ELR (cell line): ENCODE measurements at regions not wholly inside any gene's neighbourhood (a gene's known extent, or its start where the extent isn't known, plus 50 kb on each side); places are given as distances from the start of the nearest gene placed in this dataset.
"Not testable (repeated sequence)": the region's sequence is repeated elsewhere in the genome, so short reads cannot be mapped to it uniquely, and the experiment has no call there.

Experiments used
- DNase-seq: peaks from one replicate; pipeline ENCODE4 v3.0.0-alpha.2; 2015; ENCODE audit warnings: low read depth

- not testable (repeated sequence) for DNase-seq
These were observed 473.3 kb downstream of the TFEC start for GRCh38 chr7:115557296-115557695.

GRCh38 chr7:115552766-115553165 is 477.8 kb downstream of the TFEC start:
- DNase-seq: no peak

DNA sequence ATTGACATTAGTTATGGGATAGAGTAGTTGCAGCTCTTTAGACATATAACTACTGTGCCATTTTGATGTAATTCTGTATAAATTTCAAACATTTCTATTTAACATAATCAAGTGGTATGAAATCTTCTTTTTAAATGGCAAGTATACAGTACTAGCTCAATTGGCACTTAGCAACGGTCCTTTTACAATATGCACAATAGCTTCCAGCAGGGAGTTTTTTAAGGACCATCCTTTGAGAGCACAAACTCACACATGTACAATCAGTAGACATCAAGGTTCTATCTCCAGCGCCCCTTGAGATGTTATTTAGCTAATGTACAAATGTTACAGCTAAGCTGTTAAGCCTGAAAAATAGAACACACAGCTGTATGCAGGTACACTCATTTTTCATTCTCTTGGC is 480.7 kb downstream of the TFEC start:
- no peak for DNase-seq

DNA sequence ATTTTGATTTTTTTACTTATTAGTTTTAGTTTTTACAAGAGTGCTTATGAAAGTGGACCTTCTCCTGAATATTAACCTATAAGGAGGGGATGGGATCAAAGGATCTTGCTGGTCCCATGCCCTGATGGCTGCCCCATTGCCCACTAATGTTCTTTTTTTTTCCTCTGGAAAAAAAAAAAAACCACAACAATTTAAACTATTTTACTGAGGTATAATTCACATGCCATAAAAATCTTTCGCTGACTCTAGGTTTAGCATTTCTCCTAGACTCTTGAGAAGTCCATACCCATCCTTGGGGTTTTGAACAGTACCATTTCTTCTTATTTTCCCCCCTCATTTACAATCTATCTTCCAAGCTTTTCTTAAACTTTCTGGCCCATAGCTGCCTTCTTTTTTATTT is 481.8 kb downstream of the TFEC start:
- peak; percentile 11 for DNase-seq

GRCh38 chr7:115546790-115547189 is 483.8 kb downstream of the TFEC start:
- peak; percentile 37 for DNase-seq

- peak; percentile 35 for DNase-seq
These were observed 496.8 kb downstream of the TFEC start for GRCh38 chr7:115533785-115534184.

GRCh38 chr7:115526278-115526677 is 504.3 kb downstream of the TFEC start:
- DNase-seq: no peak

GRCh38 chr7:115522174-115522573 is 508.4 kb downstream of the TFEC start:
- DNase-seq: no peak

DNA sequence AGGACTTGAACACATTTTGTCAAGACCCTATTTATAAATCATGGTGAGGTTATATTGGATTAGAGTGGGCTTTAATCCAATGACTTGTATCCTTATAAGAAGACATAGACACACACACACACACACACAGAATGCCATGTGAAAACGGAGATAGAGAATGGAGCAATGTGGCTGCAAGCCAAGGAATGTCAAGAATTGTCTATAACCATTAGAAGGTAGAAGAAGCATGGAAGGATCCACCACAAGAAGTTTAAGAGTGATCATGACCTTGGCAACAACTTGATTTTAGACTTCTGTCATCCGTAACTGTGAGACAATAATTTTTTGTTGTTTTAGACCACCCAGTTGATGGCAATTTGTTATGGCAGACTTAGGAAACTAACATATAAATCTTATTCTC is 514.2 kb downstream of the TFEC start:
- no peak for DNase-seq

DNA sequence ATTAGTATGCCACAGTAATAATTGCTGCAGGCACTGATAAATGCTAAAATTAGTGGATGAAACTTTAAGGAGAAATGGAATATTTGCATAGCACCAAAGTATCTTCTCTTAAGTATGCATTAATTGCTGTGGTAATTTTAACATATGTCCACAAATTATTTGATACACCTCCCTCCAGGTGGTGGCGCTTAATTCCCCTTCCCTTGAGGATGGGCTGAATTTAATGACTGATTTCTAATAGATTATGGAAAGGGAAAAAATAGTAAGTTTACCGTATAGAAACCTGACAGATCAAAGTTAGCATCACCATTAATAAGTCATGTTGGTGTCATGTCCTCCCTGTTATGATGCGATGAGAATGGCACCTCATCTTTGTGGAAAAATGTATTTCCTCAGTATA is 519.2 kb downstream of the TFEC start:
- DNase-seq: peak; percentile 8

- no peak for DNase-seq
These were observed 525.4 kb downstream of the TFEC start for GRCh38 chr7:115505136-115505535.

GRCh38 chr7:115499956-115500355 is 530.6 kb downstream of the TFEC start:
- no peak for DNase-seq

GRCh38 chr7:115496006-115496405 is 534.6 kb downstream of the TFEC start:
- DNase-seq: no peak

DNA sequence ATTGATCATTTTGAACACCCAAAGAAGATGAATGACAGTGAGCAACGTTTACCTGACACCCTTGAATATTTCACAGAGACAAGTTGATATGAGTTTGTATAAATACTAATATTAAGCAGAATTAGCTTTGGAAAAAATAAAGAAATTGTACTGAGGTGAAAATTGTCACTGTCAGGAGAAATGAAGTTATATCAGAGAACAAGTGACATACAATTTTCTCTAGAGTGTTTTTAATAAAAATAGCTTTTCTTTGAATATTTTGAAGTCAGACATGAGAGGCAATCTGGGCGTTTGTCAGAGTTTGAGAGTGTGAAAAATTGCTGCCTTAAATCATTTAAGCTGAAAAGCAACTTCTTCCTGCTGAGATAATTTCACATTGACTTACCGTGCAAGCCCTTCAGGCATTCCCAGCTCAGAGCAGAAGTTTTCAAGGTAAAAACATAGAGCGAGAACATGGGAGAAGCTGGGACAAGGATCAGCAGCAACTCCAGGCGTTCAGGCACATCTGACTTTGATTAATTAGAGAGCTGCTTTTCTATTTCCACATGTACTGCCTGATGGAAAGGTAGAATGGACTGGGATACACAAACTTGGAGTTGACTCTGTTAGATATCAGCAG is 535.9 kb downstream of the TFEC start:
- no peak for DNase-seq

- DNase-seq: no peak
These were observed 537.2 kb downstream of the TFEC start for GRCh38 chr7:115493381-115493780.

DNA sequence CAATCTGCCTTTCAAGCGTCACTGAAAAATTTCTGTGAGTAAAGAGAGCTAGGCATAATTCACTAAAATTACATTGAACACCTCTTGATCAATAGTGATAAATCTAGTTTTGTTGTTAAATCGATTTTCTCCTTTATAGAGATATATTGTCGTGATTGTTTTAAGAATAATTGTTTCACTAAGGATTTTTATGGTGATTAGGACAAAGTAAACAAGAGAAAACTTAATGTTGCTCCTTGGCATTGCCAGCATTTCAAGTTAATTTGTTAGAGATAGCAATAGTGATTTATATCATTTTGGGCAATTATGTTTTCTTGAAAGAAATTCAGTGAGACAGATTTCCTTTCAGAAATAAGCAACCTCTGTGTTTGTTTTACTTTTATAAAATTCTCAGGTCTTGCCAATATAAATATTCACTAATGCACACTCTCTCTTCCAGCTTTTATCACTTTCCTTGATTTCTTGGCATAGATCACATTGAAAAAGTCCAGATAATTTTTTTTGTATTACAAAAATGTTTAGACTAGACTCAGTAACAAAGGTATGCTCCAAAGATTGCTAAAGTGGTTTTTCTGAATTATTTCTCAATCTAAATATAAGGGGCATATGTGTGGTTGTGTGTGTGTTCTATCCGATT is 538.7 kb downstream of the TFEC start:
- no peak for DNase-seq

DNA sequence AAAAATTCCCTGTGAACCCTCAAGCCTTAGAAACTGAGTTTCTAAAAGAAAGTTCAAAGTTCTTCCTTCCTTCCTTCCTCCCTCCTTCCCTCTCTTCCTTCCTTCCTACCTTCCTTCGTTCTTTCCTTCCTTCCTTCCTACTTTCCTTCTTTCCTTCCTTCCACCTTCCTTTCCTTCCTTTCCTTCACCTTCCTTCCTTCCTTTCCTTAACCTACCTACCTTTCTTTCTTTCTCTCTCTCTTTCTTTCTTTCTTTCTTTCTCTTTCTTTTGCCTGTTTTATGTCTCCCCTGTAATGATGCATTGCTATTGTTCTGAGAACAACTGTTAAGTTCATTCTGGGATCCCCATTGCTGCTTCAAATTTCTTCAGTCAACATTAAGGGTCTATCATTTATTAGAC is 551.1 kb downstream of the TFEC start:
- no peak for DNase-seq

- DNase-seq: peak; percentile 6
These were observed 552.1 kb downstream of the TFEC start for GRCh38 chr7:115478426-115478825.

- DNase-seq: peak; percentile 56
These were observed 553.3 kb downstream of the TFEC start for GRCh38 chr7:115477193-115477651.

- peak; percentile 11 for DNase-seq
These were observed 553.8 kb downstream of the TFEC start for GRCh38 chr7:115476671-115477181.

DNA sequence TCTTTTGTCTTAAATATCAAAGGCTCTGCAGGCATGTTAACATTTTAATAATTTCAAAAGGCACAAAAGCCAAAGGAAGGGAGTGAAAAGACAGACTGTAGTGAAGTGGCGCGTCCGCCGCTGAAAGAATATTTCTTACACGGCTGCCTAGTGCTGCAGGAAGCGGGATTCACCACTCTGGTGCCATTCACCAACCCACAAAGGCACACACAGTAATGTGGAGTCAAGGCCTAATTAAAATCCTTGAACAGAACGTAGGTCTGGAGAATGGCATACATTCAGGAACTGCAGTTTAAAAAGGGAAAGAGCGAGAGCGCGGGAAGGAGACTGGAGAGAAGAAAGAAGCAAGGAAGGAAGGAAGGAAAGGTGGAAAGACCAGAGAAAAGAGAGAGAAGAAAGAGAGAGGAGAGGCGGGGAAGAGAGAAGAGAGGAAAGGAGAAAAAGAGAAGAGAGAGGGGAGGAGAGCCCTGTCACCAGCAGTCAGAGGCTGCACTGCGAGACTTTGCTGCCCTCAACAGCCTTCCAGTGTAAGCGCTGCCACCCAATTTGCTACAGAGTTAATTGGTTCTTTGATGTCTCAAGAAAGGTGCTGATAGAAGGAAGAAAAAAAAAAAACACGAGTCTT is 554.0 kb downstream of the MDFIC start:
- no peak for DNase-seq

DNA sequence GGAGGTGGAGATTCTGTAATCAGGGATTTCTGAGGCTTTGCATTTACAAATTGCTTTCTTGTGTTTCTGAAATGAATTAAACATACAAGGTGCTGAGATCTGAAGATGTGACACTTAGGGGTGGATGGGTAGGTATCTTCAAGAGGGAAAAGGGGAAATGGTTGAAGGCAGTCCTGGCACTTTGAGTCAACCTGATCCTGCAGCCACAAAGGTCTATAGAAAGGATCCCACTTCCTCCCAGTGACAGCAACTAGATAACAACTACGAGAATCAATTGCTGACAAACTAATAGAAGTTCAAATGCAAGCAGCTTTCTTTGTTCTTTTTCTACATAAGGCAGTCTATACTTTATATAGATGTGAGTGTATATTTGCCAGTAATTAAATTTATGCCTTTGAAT is 553.3 kb downstream of the MDFIC start:
- no peak for DNase-seq

GRCh38 chr7:115474137-115474536 is 552.2 kb downstream of the MDFIC start:
- no peak for DNase-seq
